Glutamatergic neuron (in vitro differentiated cells): ENCODE measurements at regions not wholly inside any gene's neighbourhood (a gene's known extent, or its start where the extent isn't known, plus 50 kb on each side); places are given as distances from the start of the nearest gene placed in this dataset.

ENCODE experiments used
- DNase-seq: peaks from one replicate; pipeline ENCODE4 v3.0.0; 2022
- H3K27ac Mint-ChIP-seq: one replicate; pipeline ENCODE4 v1.8.0; 2020; ENCODE audit warnings: mild to moderate bottlenecking, mixed read lengths, inconsistent platforms; ENCODE audit not compliant: unreplicated experiment
- H3K27me3 Mint-ChIP-seq: one replicate; pipeline ENCODE4 v1.8.0; 2020; ENCODE audit warnings: mild to moderate bottlenecking, moderate library complexity, mixed read lengths, inconsistent platforms; ENCODE audit not compliant: unreplicated experiment
- H3K36me3 Mint-ChIP-seq: one replicate; pipeline ENCODE4 v1.8.0; 2020; ENCODE audit warnings: mild to moderate bottlenecking, mixed read lengths, inconsistent platforms; ENCODE audit not compliant: unreplicated experiment
- H3K4me1 Mint-ChIP-seq: one replicate; pipeline ENCODE4 v1.8.0; 2020; ENCODE audit warnings: mild to moderate bottlenecking, low read depth, mixed read lengths, inconsistent platforms; ENCODE audit not compliant: unreplicated experiment
- H3K4me3 Mint-ChIP-seq: one replicate; pipeline ENCODE4 v1.8.0; 2020; ENCODE audit warnings: mild to moderate bottlenecking, mixed read lengths, inconsistent platforms; ENCODE audit not compliant: unreplicated experiment
- H3K9me3 Mint-ChIP-seq: one replicate; pipeline ENCODE4 v1.8.0; 2020; ENCODE audit warnings: mild to moderate bottlenecking, moderate library complexity, mixed read lengths, inconsistent platforms; ENCODE audit not compliant: unreplicated experiment
- TF ChIP-seq, protein P1 (sequence below): fragments of 200-600 bp; sonication (generic); IDR thresholded peaks from one replicate; pipeline ENCODE4 v1.5.0; 2021; ENCODE audit not compliant: partially characterized antibody, unreplicated experiment

- peaks cover 9% of the 10 kb centered on the region for H3K4me1 Mint-ChIP-seq
- no peak overlapping the region for H3K4me3 Mint-ChIP-seq
- no peaks in the 10 kb centered on the region for H3K9me3 Mint-ChIP-seq
- TF ChIP-seq, protein P1, sequence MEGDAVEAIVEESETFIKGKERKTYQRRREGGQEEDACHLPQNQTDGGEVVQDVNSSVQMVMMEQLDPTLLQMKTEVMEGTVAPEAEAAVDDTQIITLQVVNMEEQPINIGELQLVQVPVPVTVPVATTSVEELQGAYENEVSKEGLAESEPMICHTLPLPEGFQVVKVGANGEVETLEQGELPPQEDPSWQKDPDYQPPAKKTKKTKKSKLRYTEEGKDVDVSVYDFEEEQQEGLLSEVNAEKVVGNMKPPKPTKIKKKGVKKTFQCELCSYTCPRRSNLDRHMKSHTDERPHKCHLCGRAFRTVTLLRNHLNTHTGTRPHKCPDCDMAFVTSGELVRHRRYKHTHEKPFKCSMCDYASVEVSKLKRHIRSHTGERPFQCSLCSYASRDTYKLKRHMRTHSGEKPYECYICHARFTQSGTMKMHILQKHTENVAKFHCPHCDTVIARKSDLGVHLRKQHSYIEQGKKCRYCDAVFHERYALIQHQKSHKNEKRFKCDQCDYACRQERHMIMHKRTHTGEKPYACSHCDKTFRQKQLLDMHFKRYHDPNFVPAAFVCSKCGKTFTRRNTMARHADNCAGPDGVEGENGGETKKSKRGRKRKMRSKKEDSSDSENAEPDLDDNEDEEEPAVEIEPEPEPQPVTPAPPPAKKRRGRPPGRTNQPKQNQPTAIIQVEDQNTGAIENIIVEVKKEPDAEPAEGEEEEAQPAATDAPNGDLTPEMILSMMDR, result no peak
- no peak for DNase-seq
- no peak overlapping the region for H3K27ac Mint-ChIP-seq
- H3K36me3 Mint-ChIP-seq, result peaks cover 4% of the 10 kb centered on the region
- H3K27me3 Mint-ChIP-seq, result no peaks in the 10 kb centered on the region
Measured at GRCh38 chr10:3936422-3937040, 151.5 kb upstream of the KLF6 start.

DNA sequence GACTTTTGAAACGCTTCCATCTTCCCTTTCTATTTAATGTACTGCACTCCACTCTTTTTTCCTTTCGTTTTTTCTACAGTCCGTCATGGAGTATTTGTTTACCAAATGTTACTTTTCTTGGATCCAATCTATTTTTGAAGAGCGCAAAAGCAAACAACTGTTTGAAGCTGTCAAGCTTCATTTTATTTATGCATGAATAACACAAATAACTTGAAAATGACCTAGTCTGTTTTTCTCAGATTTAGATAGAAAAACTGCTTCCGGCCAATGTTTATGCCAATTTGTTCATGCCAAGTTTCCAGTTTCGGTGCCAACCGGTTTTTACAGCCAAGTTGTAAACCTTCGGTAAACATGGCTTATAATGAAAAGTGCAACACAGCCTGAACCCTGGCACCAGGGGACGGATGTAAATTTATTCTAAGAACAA lies 150.9 kb upstream of the KLF6 start:
- DNase-seq, result no peak
- TF ChIP-seq, protein P1, result no peak
- H3K27ac Mint-ChIP-seq, result no peak overlapping the region
- H3K4me3 Mint-ChIP-seq, result no peak overlapping the region
- peaks cover 9% of the 10 kb centered on the region for H3K4me1 Mint-ChIP-seq
- H3K36me3 Mint-ChIP-seq, result peaks cover 4% of the 10 kb centered on the region
- no peaks in the 10 kb centered on the region for H3K9me3 Mint-ChIP-seq
- H3K27me3 Mint-ChIP-seq, result no peaks in the 10 kb centered on the region

DNA sequence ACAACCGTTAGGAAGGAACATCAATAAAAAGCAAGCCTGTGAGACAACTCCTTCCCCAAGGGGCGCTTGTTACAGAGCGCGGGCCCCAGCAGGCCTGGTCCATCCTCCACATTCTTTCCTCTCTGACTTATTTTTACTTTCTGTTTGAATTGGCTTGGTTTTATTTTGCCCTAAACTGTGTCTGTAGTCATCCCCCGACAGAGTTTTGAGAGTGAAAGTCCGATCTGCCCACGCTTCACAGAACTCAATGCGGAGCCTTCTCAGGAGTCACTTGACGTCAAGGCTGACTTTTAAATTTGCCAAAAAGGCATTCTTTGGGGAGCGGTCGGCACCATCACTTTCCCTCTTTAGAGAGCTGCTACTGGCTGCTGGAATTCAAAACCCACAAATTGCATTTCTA lies 150.1 kb upstream of the KLF6 start:
- no peaks in the 10 kb centered on the region for H3K27me3 Mint-ChIP-seq
- no peak overlapping the region for H3K4me3 Mint-ChIP-seq
- H3K36me3 Mint-ChIP-seq, result peaks cover 4% of the 10 kb centered on the region
- no peaks in the 10 kb centered on the region for H3K9me3 Mint-ChIP-seq
- TF ChIP-seq, protein P1, result no peak
- H3K27ac Mint-ChIP-seq, result no peak overlapping the region
- peaks cover 9% of the 10 kb centered on the region for H3K4me1 Mint-ChIP-seq
- no peak for DNase-seq

DNA sequence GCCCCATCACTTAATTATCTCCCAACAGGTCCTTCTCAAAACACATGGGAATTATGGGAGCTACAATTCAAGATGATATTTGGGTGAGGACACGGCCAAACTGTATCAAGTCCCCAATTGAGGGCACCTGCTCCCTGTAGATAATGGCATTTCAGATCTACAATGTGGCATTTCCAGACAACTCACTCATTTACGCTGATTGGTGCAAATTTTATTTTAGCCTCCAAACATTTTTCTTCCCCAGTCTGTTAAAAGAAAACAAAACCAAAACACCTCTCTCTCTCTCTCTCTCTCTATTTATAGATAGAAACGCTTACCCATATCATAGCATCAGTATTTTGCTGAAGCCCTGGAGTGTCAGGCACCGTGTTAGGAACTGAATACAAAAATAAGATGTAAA lies 148.7 kb upstream of the KLF6 start:
- TF ChIP-seq, protein P1, result no peak
- Mint-ChIP-seq H3K27ac (no peak overlapping the region), H3K9me3 (no peaks in the 10 kb centered on the region), H3K36me3 (peaks cover 4% of the 10 kb centered on the region), H3K4me1 (peaks cover 9% of the 10 kb centered on the region), H3K4me3 (no peak overlapping the region), H3K27me3 (no peaks in the 10 kb centered on the region)
- no peak for DNase-seq

DNA sequence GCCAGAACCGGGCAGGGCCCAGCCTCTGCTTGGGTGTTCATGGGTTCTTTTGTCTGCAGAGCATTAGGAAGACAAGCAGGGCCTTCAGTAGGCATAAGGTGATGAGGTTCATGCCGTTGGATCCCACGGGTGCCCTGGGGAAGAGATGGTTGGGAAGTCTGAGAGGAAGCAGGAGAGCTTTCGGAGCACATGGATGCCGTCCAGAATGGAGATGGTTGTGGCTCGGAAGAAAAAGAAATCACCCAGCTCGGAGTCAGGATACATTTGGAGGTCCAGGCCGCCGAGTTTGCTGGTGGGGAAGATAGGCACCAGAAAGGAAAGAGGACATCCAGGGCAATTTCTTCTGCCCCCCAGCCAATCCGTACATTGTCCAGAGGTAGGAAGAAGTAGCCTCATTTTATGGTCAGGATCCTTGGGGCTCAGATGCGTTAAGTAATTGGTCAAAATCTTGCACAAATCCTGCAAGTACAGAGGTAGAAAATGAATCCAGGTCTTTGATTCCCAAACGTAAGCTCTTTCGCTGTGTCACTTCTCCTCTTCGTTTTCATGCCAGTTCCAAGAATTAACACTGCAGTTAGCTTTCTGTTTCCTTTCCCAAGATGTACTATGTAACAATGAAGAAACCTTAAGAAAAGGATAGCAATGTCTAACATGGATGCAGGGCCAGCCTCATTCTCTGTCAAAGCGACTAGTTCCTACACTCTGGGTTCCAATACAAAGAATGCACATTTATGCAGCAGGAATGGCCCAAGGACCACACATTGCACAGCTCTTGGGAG lies 147.8 kb upstream of the KLF6 start:
- peaks cover 9% of the 10 kb centered on the region for H3K4me1 Mint-ChIP-seq
- H3K27me3 Mint-ChIP-seq, result no peaks in the 10 kb centered on the region
- peaks cover 4% of the 10 kb centered on the region for H3K36me3 Mint-ChIP-seq
- no peaks in the 10 kb centered on the region for H3K9me3 Mint-ChIP-seq
- no peak for DNase-seq
- TF ChIP-seq, protein P1, result no peak
- no peak overlapping the region for H3K4me3 Mint-ChIP-seq
- H3K27ac Mint-ChIP-seq, result no peak overlapping the region
